ENCODE measurements at regions not wholly inside any gene's neighbourhood (a gene's known extent, or its start where the extent isn't known, plus 50 kb on each side); places are given as distances from the start of the nearest gene placed in this dataset.

GRCh38 chr9:82192211-82192610 is 203.6 kb downstream of the SPATA31D1 start:
- TF ChIP-seq, protein P1, sequence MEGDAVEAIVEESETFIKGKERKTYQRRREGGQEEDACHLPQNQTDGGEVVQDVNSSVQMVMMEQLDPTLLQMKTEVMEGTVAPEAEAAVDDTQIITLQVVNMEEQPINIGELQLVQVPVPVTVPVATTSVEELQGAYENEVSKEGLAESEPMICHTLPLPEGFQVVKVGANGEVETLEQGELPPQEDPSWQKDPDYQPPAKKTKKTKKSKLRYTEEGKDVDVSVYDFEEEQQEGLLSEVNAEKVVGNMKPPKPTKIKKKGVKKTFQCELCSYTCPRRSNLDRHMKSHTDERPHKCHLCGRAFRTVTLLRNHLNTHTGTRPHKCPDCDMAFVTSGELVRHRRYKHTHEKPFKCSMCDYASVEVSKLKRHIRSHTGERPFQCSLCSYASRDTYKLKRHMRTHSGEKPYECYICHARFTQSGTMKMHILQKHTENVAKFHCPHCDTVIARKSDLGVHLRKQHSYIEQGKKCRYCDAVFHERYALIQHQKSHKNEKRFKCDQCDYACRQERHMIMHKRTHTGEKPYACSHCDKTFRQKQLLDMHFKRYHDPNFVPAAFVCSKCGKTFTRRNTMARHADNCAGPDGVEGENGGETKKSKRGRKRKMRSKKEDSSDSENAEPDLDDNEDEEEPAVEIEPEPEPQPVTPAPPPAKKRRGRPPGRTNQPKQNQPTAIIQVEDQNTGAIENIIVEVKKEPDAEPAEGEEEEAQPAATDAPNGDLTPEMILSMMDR (IDR thresholded peaks at IDR 0.05), result no peak
- TF ChIP-seq POLR2A (IDR thresholded peaks at IDR 0.05), result no peak

All from esophagus squamous epithelium (tissue), 4 donors.